ENCODE measurements at regions not wholly inside any gene's neighbourhood (a gene's known extent, or its start where the extent isn't known, plus 50 kb on each side); places are given as distances from the start of the nearest gene placed in this dataset.

- no peak for TF ChIP-seq CTCF (IDR thresholded peaks at IDR 0.05; ENCODE audit: insufficient read depth, low read length)
- no peak for DNase-seq (ENCODE audit: low read depth)
- no peak overlapping the region for H3K4me3 ChIP-seq (ENCODE audit: low read depth, low read length)
These were observed 54.7 kb upstream of the ITPKB start for GRCh38 chr1:226793620-226794276.

GRCh38 chr1:226792368-226792767 is 53.3 kb upstream of the ITPKB start:
- no peak for DNase-seq (ENCODE audit: low read depth)
- no peak overlapping the region for H3K4me3 ChIP-seq (ENCODE audit: low read depth, low read length)
- no peak for TF ChIP-seq CTCF (IDR thresholded peaks at IDR 0.05; ENCODE audit: insufficient read depth, low read length)

DNA sequence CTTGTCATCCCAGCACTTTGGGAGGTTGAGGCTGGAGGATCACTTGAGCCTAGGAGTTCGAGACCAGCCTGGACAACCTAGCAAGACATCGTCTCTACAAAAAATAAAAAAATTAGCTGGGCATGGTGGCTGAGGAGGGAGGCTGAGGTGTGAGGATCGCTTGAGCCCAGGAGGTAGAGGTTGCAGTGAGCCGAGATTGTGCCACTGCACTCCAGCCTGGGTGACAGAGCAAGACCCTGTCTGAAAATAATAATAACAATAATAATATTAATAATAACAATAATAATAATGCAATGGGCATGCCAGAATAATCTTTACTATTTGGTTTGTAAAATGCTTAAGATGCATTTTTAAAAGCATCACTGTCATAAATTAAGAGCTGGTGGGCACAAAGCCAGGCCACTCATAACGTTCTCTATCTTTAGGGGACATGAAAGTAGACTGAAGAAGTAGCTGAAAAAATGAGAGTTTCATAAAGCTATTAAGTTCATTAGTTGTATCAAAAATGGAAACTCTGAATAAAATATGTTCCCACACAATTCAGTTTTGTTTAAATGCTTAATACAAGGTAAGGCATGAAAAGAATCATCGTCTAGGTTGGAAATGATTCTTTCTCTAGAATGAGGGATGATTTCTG is 51.6 kb upstream of the ITPKB start:
- no peak for DNase-seq (ENCODE audit: low read depth)
- no peak overlapping the region for H3K4me3 ChIP-seq (ENCODE audit: low read depth, low read length)
- TF ChIP-seq CTCF (IDR thresholded peaks at IDR 0.05; ENCODE audit: insufficient read depth, low read length) = no peak

DNA sequence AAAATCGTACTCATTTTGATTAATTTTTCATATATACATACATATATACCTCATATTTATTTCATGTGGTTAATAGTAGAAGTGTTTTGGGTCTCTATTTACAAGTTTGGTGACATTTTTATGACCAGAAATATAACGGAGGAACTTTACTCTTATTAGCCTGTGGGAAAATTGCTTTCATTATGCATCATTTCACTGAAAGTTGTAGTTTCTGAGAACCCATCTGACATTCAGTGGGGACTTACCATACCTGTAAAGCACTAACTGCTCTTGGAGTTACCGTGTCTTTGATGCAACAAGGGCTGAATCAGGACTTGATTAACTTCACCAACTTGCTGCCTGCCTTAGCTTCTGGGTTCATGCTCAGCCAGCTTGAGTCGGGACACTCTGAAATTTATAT is 49.9 kb upstream of the ITPKB start:
- no peak for DNase-seq (ENCODE audit: low read depth)
- TF ChIP-seq CTCF (IDR thresholded peaks at IDR 0.05; ENCODE audit: insufficient read depth, low read length) = no peak
- no peak overlapping the region for H3K4me3 ChIP-seq (ENCODE audit: low read depth, low read length)

Data from fibroblast of the aortic adventitia (primary cell).